Dermis microvascular lymphatic vessel endothelial cell (primary cell): ENCODE measurements at regions not wholly inside any gene's neighbourhood (a gene's known extent, or its start where the extent isn't known, plus 50 kb on each side); places are given as distances from the start of the nearest gene placed in this dataset.
"Not testable (repeated sequence)": the region's sequence is repeated elsewhere in the genome, so short reads cannot be mapped to it uniquely, and the experiment has no call there.

ENCODE experiments used
- DNase-seq, 2 donors: peaks; one replicate each; pipeline versions ENCODE4 v3.0.0 to v3.0.0-alpha.2; 2010; ENCODE audit warnings: low read depth in 2 of 2

DNA sequence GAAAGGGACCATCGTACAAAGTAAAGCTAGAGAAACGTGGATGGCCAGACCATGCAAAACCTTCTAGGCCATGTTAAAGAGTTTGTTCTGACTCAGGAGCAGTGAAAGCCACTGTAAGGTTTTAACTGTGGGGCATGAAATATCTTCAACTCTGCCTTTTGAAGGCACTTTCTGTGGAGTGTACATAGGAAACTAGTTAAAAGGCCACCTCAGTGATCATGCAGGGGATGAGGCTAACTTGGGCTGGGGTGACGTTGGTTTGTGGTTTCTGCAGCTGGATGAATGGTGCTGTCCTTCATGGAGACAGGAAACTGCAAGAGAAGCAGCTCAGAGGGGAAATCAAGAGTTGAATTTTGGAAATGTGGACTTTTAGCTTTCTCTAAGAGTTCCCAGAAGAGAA is 190.7 kb downstream of the CDCA7 start:
- DNase-seq, result no peak

DNA sequence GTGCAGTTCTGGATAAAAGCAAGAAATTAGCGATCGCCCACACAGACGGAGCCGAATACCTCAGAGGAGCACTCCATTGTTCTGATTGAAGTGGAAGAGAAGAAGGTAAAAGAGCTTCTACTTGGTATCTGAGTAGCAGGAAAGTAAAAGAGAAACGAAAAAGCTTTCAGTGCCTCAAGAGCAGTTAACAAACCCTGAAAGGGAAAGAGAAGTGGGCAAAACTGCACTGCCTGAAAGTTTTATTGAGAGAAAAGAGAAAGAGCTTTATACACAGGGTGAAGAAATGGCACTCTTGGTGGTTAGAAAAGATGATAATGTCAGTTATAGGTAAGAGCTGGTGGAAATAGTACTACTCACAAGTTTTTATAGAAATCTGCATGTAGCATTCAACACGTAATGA is 192.8 kb downstream of the CDCA7 start:
- no peak for DNase-seq

DNA sequence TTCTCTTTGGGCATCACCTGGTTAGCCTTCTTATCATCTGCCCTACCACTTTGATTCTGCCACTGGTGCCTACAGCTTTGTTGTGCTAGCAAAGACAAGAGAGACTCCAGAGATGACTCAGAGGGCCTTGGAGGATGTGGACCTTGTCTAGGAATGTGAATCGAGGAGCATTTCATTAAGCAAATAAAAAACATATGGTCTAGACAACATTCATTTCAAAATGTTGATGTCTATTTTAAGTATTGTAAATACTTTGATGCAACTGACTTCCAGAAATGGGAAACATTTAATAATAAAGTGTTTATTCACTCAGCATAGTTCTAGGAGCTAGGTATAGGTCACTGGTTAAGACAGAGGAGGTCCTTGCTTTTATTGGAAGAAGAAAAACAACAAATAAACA is 195.5 kb downstream of the CDCA7 start:
- no peak for DNase-seq

GRCh38 chr2:173552531-173552930 is 197.9 kb downstream of the CDCA7 start:
- DNase-seq, result no peak

DNA sequence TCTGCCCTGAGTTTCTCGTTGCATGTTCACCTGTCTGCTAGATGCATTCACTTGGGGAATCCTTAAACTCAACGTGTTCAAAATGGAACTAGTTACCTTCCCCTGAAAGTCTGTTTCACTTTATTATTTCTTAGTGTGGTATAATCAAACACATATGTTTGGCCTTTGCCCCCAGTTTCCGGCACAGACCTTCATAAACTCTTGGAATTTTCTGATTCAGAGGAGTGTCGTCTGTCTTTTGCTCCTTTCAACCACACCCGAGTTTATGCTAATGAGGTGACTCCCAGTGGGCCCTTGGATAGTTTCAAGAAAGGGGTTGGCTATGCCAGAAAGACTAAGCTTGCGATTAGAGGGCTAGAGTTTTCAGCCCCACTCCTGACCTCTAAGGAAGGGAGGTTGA is 198.9 kb downstream of the CDCA7 start:
- DNase-seq, result no peak

DNA sequence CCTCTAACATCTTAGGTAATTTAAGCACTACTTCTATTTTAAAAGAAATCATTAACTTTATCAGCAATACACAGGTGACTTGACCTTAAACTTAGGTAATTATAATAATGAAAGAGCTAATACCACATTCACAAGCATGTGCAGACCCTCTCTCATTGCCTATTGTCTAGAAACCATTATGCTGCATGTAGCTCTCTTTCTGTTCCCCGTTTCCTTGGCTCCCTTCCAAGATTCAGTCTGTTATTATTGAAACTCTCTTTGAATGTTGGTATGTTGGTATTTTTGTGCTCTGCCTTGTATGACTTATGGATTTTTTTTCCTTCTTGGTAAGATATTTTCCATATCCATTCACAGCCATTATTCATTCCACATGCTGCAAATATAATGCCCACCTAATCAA is 201.2 kb downstream of the CDCA7 start:
- peak; percentile 45 to 72 for DNase-seq

- DNase-seq, result no peak
Observed at GRCh38 chr2:173556816-173557215, 202.1 kb downstream of the CDCA7 start.

DNA sequence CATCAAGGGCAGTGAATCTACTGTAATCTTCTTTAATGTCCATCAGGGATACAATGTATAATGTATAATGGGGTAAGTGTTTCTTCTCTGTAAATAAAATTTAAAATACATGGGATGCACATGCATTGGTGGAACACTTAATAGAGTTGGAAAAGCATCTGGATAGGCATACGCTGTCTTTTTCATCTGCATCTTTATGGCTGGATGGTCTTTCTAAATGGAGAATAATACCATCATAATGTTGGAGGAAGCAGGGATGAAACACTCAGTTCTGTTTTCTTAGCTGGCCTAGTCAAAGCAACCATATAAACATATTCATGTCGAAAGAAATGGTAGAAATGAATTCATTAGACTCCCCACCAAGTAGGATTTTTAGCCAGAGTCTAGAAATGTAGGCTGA is 202.8 kb downstream of the CDCA7 start:
- no peak for DNase-seq

DNA sequence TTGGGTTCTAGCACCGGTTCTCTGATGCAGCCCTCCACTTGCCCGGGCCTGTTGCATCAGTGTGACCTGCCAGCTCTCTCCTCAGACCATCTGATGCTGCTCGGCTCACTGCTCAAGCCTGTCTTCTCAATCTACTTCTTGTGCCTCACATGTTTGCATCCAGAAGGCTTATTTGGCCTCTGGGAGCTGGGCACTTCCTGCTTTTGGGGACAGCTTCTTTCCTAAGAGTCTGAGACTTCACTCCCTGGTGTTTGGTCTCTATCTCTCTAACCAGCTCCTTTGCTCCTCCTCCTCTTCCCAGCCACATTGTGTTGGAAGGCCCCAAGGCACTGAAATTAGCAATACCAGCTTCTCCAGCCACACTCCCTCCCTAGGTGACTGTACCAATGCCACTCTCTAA is 212.8 kb downstream of the CDCA7 start:
- DNase-seq, result no peak

DNA sequence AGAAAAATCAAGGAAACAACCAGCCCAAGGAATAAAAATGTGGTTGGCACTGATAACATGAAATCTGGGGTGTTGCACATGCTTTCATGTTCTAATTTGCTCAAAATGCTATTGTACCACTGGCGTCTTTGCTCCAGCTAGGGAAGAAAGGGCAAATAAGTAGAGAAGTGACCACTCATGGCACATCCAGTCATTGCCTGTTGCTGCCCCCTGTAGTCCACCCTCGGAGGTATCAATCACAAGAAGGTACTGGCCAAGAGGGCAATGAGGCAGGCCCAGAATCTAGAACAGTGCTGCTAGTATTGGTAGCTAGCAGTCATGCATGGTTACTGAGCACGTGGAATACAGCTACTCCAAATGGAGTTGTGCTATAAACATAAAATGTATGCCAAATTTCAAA is 213.4 kb downstream of the CDCA7 start:
- peak in 1 of 2 donors; percentile 48 for DNase-seq

DNA sequence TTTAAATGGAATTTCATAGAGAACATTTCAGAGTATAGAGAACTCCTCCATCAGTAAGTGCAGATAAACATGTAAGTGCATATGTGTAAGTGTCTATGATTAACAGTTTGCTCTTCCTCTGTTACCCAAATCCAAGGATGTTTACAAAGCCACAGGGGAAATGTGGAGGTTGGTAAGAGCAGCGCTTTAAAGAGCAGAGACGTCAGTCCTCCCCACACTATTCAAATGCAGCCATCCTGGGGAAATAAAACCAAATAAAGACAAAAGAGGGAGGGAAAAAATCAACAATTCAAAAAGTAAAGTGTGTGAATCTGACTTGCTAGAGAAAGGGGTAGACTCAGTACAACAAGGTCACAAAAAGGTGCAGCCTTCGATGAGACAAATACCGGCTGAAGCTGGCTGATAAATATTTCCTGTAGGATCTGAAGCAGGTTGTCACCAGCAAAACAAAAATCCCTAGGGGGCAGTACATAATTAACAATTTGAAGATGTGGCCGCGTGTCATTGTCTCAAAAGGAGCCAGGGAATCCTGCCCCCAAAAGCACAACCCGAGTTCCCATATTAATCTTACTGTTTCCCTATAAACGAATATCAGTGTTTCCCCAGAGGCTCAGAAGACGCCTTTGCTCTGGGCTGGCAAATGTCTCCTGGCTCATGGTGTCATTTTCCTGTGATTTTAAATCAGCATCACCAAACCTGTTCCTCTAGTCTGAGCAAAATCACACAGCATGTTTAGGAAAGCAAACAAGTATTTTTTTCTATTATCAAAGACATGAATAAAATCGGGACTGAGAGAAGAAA is 216.5 kb downstream of the CDCA7 start:
- peak in 1 of 2 donors; percentile 47 for DNase-seq

GRCh38 chr2:173571887-173572680 is 217.4 kb downstream of the CDCA7 start:
- DNase-seq, result no peak

DNA sequence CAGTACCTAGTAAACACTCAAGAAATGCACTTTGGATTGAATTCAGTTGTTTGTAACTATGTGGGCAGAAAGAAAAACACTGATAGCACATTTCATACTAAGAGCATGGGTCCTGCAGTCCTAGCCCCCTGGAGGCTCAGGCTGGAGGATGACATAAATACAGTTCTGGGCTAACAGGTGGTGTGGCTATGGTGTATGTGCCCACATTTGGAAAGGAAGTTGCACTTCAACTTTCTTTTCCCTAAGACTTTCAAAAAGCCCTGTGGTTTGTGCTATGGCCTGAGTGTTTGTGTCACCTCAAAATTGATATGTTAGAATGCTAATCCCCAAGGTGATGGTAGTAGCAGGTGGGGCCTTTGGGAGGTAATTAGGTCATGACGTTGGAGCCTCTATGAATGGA is 218.2 kb downstream of the CDCA7 start:
- no peak for DNase-seq

GRCh38 chr2:173573782-173574181 is 219.1 kb downstream of the CDCA7 start:
- not testable (repeated sequence) for DNase-seq

DNA sequence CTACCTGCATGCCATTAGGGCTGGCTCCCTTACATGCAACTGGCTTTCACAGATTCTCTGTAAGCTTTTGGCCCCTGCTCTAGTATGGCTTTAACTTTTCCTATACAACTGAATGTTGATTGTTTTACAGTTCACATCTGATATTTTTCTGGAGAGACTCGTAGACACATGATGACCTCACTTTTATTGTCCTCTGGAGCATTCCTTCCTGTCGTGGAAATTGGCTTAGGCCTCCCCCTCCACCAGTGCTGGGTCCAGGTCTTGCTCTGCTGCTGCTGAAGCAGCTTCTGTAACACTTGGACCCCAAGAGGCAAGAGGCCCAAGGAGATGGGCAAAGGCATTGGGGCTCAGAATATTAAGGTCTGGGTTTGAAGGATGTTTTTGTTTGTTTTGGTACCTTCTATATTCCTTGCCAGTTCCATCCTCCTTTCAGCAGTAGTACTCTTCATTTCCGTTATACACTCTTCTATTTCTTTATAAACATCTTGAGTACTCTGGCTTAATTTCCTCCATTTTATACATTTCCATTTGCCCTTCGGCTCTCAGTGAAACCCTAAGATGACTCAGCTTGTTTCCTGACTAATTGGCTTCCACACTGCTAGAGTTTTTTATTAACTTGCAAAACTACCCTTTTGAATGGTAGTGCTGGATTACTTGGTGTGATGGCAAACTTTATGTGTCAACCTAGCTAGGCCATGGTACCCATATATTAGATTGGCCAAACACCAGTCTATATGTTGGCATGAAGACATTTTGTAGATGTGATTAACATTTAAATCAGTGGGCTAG is 219.8 kb downstream of the CDCA7 start:
- peak in 1 of 2 donors; percentile 51 for DNase-seq

- peak in 1 of 2 donors; percentile 17 for DNase-seq
Observed at GRCh38 chr2:173578404-173579107, 223.9 kb downstream of the CDCA7 start.

GRCh38 chr2:173580351-173580750 is 225.7 kb downstream of the CDCA7 start:
- no peak for DNase-seq

GRCh38 chr2:173580956-173581355 is 226.3 kb downstream of the CDCA7 start:
- no peak for DNase-seq

- DNase-seq, result no peak
Observed at GRCh38 chr2:173583196-173583595, 228.5 kb downstream of the CDCA7 start.

GRCh38 chr2:173584000-173584399 is 229.3 kb downstream of the CDCA7 start:
- DNase-seq, result no peak

GRCh38 chr2:173584676-173585458 is 230.2 kb downstream of the CDCA7 start:
- DNase-seq, result no peak
